Keratinocyte (primary cell): ENCODE measurements at regions not wholly inside any gene's neighbourhood (a gene's known extent, or its start where the extent isn't known, plus 50 kb on each side); places are given as distances from the start of the nearest gene placed in this dataset.

Experiments
- EZH2 ChIP-seq: IDR thresholded peaks from one replicate; pipeline ENCODE4 v1.6.1; 2012; ENCODE audit warnings: inconsistent platforms, mild to moderate bottlenecking, low read length, moderate library complexity
- TF ChIP-seq, protein P1 (sequence below), 3 experiments: IDR thresholded peaks in 1 of 3; conservative IDR thresholded peaks in 1 of 3; optimal IDR thresholded peaks in 1 of 3; 2 replicates in 2 of 3; 3 replicates in 1 of 3; pipeline versions ENCODE3 to v1.5.1; 2011; ENCODE audit warnings: low read length in 3 of 3, mild to moderate bottlenecking in 3 of 3, moderate library complexity in 2 of 3, control low read depth in 1 of 3, inconsistent platforms in 1 of 3; ENCODE audit not compliant: insufficient read depth in 2 of 3; ENCODE audit errors: extremely low read depth in 1 of 3

DNA sequence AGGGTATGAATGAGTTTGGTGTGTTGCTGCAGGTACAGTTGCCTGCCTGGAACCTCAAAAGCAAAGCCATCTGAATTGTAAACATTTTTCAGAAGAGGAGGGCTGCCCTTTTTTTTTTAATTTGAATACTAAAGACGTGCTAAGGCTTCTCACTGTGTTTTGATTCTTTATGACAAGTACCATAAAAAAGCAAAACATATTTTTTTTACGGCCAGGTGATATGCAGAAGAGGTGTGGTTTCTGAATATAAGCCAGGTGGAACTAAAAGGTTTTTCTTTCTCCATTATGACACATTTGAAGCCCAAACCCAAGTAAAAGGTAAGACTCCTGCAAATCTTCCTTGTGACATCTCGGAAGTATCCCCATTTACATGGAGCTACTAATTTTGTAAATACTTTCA, 246.3 kb downstream of the IRS1 start:
- TF ChIP-seq, protein P1, sequence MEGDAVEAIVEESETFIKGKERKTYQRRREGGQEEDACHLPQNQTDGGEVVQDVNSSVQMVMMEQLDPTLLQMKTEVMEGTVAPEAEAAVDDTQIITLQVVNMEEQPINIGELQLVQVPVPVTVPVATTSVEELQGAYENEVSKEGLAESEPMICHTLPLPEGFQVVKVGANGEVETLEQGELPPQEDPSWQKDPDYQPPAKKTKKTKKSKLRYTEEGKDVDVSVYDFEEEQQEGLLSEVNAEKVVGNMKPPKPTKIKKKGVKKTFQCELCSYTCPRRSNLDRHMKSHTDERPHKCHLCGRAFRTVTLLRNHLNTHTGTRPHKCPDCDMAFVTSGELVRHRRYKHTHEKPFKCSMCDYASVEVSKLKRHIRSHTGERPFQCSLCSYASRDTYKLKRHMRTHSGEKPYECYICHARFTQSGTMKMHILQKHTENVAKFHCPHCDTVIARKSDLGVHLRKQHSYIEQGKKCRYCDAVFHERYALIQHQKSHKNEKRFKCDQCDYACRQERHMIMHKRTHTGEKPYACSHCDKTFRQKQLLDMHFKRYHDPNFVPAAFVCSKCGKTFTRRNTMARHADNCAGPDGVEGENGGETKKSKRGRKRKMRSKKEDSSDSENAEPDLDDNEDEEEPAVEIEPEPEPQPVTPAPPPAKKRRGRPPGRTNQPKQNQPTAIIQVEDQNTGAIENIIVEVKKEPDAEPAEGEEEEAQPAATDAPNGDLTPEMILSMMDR (optimal IDR thresholded peaks at IDR 0.05 in 1 of 3, IDR thresholded peaks at IDR 0.05 in 1 of 3, conservative IDR thresholded peaks at IDR 0.05 in 1 of 3; ENCODE audit: extremely low read depth in 1 of 3, insufficient read depth in 2 of 3, low read length in 3 of 3): no peak
- TF ChIP-seq EZH2: no peak
